H1 (cell line): ENCODE measurements at regions not wholly inside any gene's neighbourhood (a gene's known extent, or its start where the extent isn't known, plus 50 kb on each side); places are given as distances from the start of the nearest gene placed in this dataset.

Source experiments
- CTCF ChIA-PET: fragments of 300-600 bp; sonication (Branson Sonifier 250); formaldehyde crosslinking; loops from one replicate; lab custom pipeline; 2021; ENCODE audit not compliant: partially characterized antibody; lab: Charles Lee
- POLR2A ChIA-PET: fragments of 300-600 bp; sonication (Branson Sonifier 250); formaldehyde crosslinking; loops from one replicate; lab custom pipeline; 2021; ENCODE audit warnings: inconsistent platforms; ENCODE audit not compliant: partially characterized antibody; lab: Charles Lee
- DNase-seq, 2 experiments: peaks; one replicate each; pipeline versions ENCODE4 v3.0.0 to v3.0.0-alpha.2; 2010 to 2022; ENCODE audit warnings: low spot score in 2 of 2, low read depth in 1 of 2, mixed read lengths in 1 of 2
- FAIRE-seq: peaks from 2 replicates; lab custom pipeline; 2011; peaks lifted over from hg19 to GRCh38; lab: Jason Lieb, UNC
- H2AFZ ChIP-seq: 2 replicates; pipeline ENCODE4 v1.8.1; 2012; ENCODE audit warnings: low read length, inconsistent platforms
- H2AK5ac ChIP-seq: 2 replicates; pipeline ENCODE4 v1.6.1; 2013; ENCODE audit warnings: low read depth, low read length
- H2BK120ac ChIP-seq: replicated peaks from 2 replicates; pipeline ENCODE3; 2013; ENCODE audit warnings: low read depth, low read length, inconsistent platforms
- H2BK12ac ChIP-seq: 2 replicates; pipeline ENCODE4 v1.6.1; 2013; ENCODE audit warnings: low read depth, low read length
- H2BK15ac ChIP-seq: 2 replicates; pipeline ENCODE4 v1.6.1; 2013; ENCODE audit warnings: low read length
- H2BK20ac ChIP-seq: 2 replicates; pipeline ENCODE4 v1.6.1; 2013; ENCODE audit warnings: low read length
- H2BK5ac ChIP-seq: 2 replicates; pipeline ENCODE4 v1.6.1; 2013; ENCODE audit warnings: low read depth, low read length
- H3K14ac ChIP-seq: 2 replicates; pipeline ENCODE4 v1.6.1; 2013; ENCODE audit warnings: inconsistent platforms; ENCODE audit not compliant: insufficient read length
- H3K18ac ChIP-seq: 2 replicates; pipeline ENCODE4 v1.6.1; 2013; ENCODE audit warnings: low read length; ENCODE audit errors: extremely low read depth
- H3K23ac ChIP-seq: 2 replicates; pipeline ENCODE4 v1.6.1; 2013; ENCODE audit warnings: inconsistent platforms; ENCODE audit not compliant: insufficient read length
- H3K23me2 ChIP-seq: 2 replicates; pipeline ENCODE4 v1.6.1; 2013; ENCODE audit warnings: low read depth, low read length
- H3K27ac ChIP-seq: 2 replicates; pipeline ENCODE4 v1.6.1; 2011; ENCODE audit warnings: low read depth, low read length, inconsistent platforms
- H3K27me3 ChIP-seq, 4 experiments: replicated peaks in 1 of 4; 1 replicate in 1 of 4; 2 replicates in 3 of 4; pipeline versions ENCODE4 v1.6.1 to v1.8.1; 2011 to 2013; ENCODE audit warnings: low read length in 3 of 4, mild to moderate bottlenecking in 3 of 4, inconsistent platforms in 2 of 4, mixed read lengths in 2 of 4, moderate library complexity in 1 of 4; ENCODE audit not compliant: control insufficient read depth in 3 of 4, insufficient read depth in 3 of 4; ENCODE audit errors: extremely low read depth in 1 of 4
- H3K36me3 ChIP-seq, 4 experiments: 2 replicates each; pipeline versions ENCODE4 v1.6.1 to v1.8.1; 2011 to 2013; ENCODE audit warnings: mild to moderate bottlenecking in 4 of 4, low read length in 3 of 4, moderate library complexity in 2 of 4, control low read depth in 1 of 4, inconsistent platforms in 1 of 4; ENCODE audit not compliant: insufficient read depth in 4 of 4, control insufficient read depth in 2 of 4
- H3K4ac ChIP-seq: replicated peaks from 2 replicates; pipeline ENCODE3; 2013; ENCODE audit warnings: low read length, low read depth, mixed read lengths, inconsistent platforms; ENCODE audit not compliant: insufficient read length
- H3K4me1 ChIP-seq, 4 experiments: replicated peaks in 1 of 4; 1 replicate in 1 of 4; 2 replicates in 3 of 4; pipeline versions ENCODE4 v1.6.1 to v1.8.1; 2011 to 2013; ENCODE audit warnings: low read length in 3 of 4, inconsistent platforms in 2 of 4, mixed read lengths in 1 of 4; ENCODE audit not compliant: insufficient read depth in 4 of 4, control insufficient read depth in 3 of 4
- H3K4me2 ChIP-seq, 2 experiments: 2 replicates each; pipeline versions ENCODE4 v1.6.1 to v1.8.1; 2011 to 2013; ENCODE audit warnings: low read depth in 2 of 2, low read length in 2 of 2, control low read depth in 1 of 2, inconsistent platforms in 1 of 2, mild to moderate bottlenecking in 1 of 2; ENCODE audit not compliant: insufficient read depth in 1 of 2
- H3K4me3 ChIP-seq, 4 experiments: fragments of 200-600, 300-600 bp in 1 of 4; sonication (generic), shearing (Covaris generic), sonication (Bioruptor Twin) in 1 of 4; 2 replicates each; pipeline versions ENCODE4 v1.5.1 to v1.8.1; 2011 to 2016; ENCODE audit warnings: low read length in 4 of 4, low read depth in 3 of 4, control low read depth in 2 of 4, inconsistent platforms in 2 of 4, mild to moderate bottlenecking in 2 of 4, mixed read lengths in 1 of 4, moderate library complexity in 1 of 4; ENCODE audit not compliant: insufficient read depth in 2 of 4; ENCODE audit errors: extremely low read depth in 1 of 4
- H3K56ac ChIP-seq: replicated peaks from 2 replicates; pipeline ENCODE3; 2013; ENCODE audit warnings: low read depth, mild to moderate bottlenecking, mixed read lengths, low read length, inconsistent platforms; ENCODE audit not compliant: insufficient read length
- H3K79me1 ChIP-seq: 2 replicates; pipeline ENCODE4 v1.6.1; 2013; ENCODE audit warnings: low read depth, low read length, control low read depth
- H3K79me2 ChIP-seq, 2 experiments: 2 replicates each; pipeline versions ENCODE4 v1.6.1 to v1.8.1; 2012 to 2013; ENCODE audit warnings: low read length in 2 of 2, mild to moderate bottlenecking in 2 of 2, inconsistent platforms in 1 of 2; ENCODE audit not compliant: insufficient read depth in 2 of 2, control insufficient read depth in 1 of 2
- H3K9ac ChIP-seq, 4 experiments: replicated peaks in 1 of 4; 1 replicate in 1 of 4; 2 replicates in 3 of 4; pipeline versions ENCODE4 v1.6.1 to v1.8.1; 2011 to 2013; ENCODE audit warnings: low read depth in 3 of 4, low read length in 3 of 4, control low read depth in 2 of 4, mild to moderate bottlenecking in 2 of 4, moderate library complexity in 2 of 4, inconsistent platforms in 1 of 4; ENCODE audit errors: extremely low read depth in 1 of 4
- H3K9me3 ChIP-seq, 2 experiments: 2 replicates each; pipeline versions ENCODE4 v1.6.1 to v1.8.1; 2012 to 2013; ENCODE audit warnings: mild to moderate bottlenecking in 2 of 2, moderate library complexity in 2 of 2, control low read depth in 1 of 2, inconsistent platforms in 1 of 2, low read depth in 1 of 2, low read length in 1 of 2, mixed read lengths in 1 of 2; ENCODE audit not compliant: insufficient read depth in 2 of 2
- H4K20me1 ChIP-seq, 2 experiments: replicated peaks in 1 of 2; 2 replicates each; pipeline versions ENCODE3 to v1.8.1; 2011 to 2013; ENCODE audit warnings: inconsistent platforms in 2 of 2, low read length in 2 of 2, mild to moderate bottlenecking in 1 of 2; ENCODE audit not compliant: insufficient read depth in 2 of 2, control insufficient read depth in 1 of 2
- H4K5ac ChIP-seq: 2 replicates; pipeline ENCODE4 v1.6.1; 2013; ENCODE audit warnings: low read length, low read depth, mixed read lengths, inconsistent platforms; ENCODE audit not compliant: insufficient read length
- H4K8ac ChIP-seq: 2 replicates; pipeline ENCODE4 v1.8.0; 2013; ENCODE audit warnings: mild to moderate bottlenecking, moderate library complexity, low read length, inconsistent platforms; ENCODE audit not compliant: insufficient read depth; ENCODE audit errors: extremely low read depth
- H4K91ac ChIP-seq: replicated peaks from 2 replicates; pipeline ENCODE3; 2013; ENCODE audit warnings: low read length, mixed read lengths, inconsistent platforms; ENCODE audit not compliant: insufficient read length
- KDM4A ChIP-seq: IDR thresholded peaks from one replicate; pipeline ENCODE4 v1.7.1; 2012; ENCODE audit warnings: low read depth, mild to moderate bottlenecking, moderate library complexity, low read length, inconsistent platforms; ENCODE audit not compliant: severe bottlenecking
- WGBS, 2 experiments: shearing (Covaris generic) in 1 of 2; methylation state at CpG; one replicate each; pipeline versions ENCODE4 v1.1.6 to v1.1.7; 2013 to 2015; ENCODE audit warnings: low lambda C conversion rate in 2 of 2, mixed read lengths in 2 of 2, inconsistent platforms in 1 of 2, low coverage in 1 of 2, missing lambda C conversion rate in 1 of 2; ENCODE audit not compliant: insufficient replicate concordance in 2 of 2, insufficient coverage in 1 of 2, insufficient read length in 1 of 2; ENCODE audit errors: extremely low coverage in 1 of 2, missing lambda C conversion rate in 1 of 2; 5-methylcytosine and 5-hydroxymethylcytosine counted together

GRCh38 chr3:106458952-106459351 lies 590.1 kb upstream of the CBLB start:
- no peak overlapping the region for H3K56ac ChIP-seq
- no peak overlapping the region for H2AK5ac ChIP-seq
- no peak overlapping the region for H2BK15ac ChIP-seq
- no peak overlapping the region for H2BK12ac ChIP-seq
- H3K9me3 ChIP-seq = peaks cover 0 to 2% of the 10 kb centered on the region in 2 experiments; a peak in 1 of 4 replicates
- no peak overlapping the region for H3K4ac ChIP-seq
- no peak overlapping the region for H2BK5ac ChIP-seq
- H3K23ac ChIP-seq = no peak overlapping the region
- no peaks in the 10 kb centered on the region for H3K79me2 ChIP-seq
- no peak overlapping the region for H3K14ac ChIP-seq
- H2AFZ ChIP-seq = no peak overlapping the region
- CTCF ChIA-PET = no interaction called here
- POLR2A ChIA-PET = no interaction called here
- no peak overlapping the region for H3K4me3 ChIP-seq
- 91% methylated on average over 3 of the region's 3 CpGs; no CpG with 5 or more reads in 1 of the 2 experiments for WGBS, 2 experiments
- H3K79me1 ChIP-seq = no peaks in the 10 kb centered on the region
- H4K8ac ChIP-seq = no peak overlapping the region
- no peak for FAIRE-seq
- H2BK20ac ChIP-seq = no peak overlapping the region
- no peak overlapping the region for H3K4me2 ChIP-seq
- no peak overlapping the region for H3K27ac ChIP-seq
- H3K23me2 ChIP-seq = no peaks in the 10 kb centered on the region
- no peak overlapping the region for H2BK120ac ChIP-seq
- H3K4me1 ChIP-seq = peaks cover 0 to 2% (median 0%) of the 10 kb centered on the region in 4 experiments; a peak in 1 of 7 replicates
- no peaks in the 10 kb centered on the region for H3K36me3 ChIP-seq
- TF ChIP-seq KDM4A = no peak
- no peak overlapping the region for H3K9ac ChIP-seq
- no peaks in the 10 kb centered on the region for H4K20me1 ChIP-seq
- no peak overlapping the region for H4K91ac ChIP-seq
- no peak overlapping the region for H3K18ac ChIP-seq
- no peaks in the 10 kb centered on the region for H3K27me3 ChIP-seq
- no peak overlapping the region for H4K5ac ChIP-seq
- no peak for DNase-seq
